HG03558 (cell line): ENCODE measurements at regions not wholly inside any gene's neighbourhood (a gene's known extent, or its start where the extent isn't known, plus 50 kb on each side); places are given as distances from the start of the nearest gene placed in this dataset.

Experiments used
- ATAC-seq: cut with Tn5 transposase; IDR thresholded peaks from one replicate; pipeline ENCODE4 v1.9.1; 2021; ENCODE audit warnings: moderate number of reproducible peaks; ENCODE audit not compliant: unreplicated experiment; ENCODE audit errors: extremely low read depth

GRCh38 chr3:42013691-42014457, 52.0 kb upstream of the ULK4 start:
- ATAC-seq, result peak; percentile 3

- ATAC-seq, result peak; percentile 69
Measured at GRCh38 chr3:42012935-42013690, 51.2 kb upstream of the ULK4 start.

- peak; percentile 15 for ATAC-seq
Measured at GRCh38 chr3:42012383-42012934, 50.6 kb upstream of the ULK4 start.
